AG09309 (cell line): ENCODE measurements at regions not wholly inside any gene's neighbourhood (a gene's known extent, or its start where the extent isn't known, plus 50 kb on each side); places are given as distances from the start of the nearest gene placed in this dataset.

ENCODE experiments used
- DNase-seq: peaks from one replicate; pipeline ENCODE4 v3.0.0-alpha.2; 2010; ENCODE audit warnings: low read depth
- H3K4me3 ChIP-seq: 2 replicates; pipeline ENCODE4 v1.5.1; 2011; ENCODE audit warnings: mild to moderate bottlenecking, low read depth, low read length, moderate library complexity; ENCODE audit not compliant: control insufficient read depth
- TF ChIP-seq, protein P1 (sequence below): IDR thresholded peaks from 2 replicates; pipeline ENCODE4 v1.5.1; 2011; ENCODE audit warnings: mild to moderate bottlenecking, low read depth, low read length, inconsistent platforms; ENCODE audit not compliant: insufficient read depth, control insufficient read depth; ENCODE audit errors: missing control alignments

DNA sequence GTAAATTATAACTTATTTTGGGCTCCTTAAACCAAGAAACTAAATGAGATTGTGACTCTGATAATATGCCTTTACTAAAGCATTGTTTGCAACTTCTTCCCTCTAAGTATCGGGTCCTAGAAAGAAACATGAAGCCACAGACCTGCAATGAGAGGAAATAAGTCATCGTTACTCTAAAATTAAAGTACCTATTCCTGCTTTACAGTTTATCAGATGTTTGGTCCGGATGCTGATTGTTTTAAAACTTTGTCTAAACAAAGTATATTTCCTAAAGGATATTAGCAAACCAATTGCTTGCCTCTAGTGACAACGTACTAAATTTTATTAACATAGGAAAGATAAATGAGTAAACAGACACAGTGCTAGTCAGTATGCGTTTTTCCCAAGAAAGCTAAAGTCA lies 216.8 kb downstream of the GJA1 start:
- no peak for DNase-seq
- H3K4me3 ChIP-seq, result no peak overlapping the region
- TF ChIP-seq, protein P1, sequence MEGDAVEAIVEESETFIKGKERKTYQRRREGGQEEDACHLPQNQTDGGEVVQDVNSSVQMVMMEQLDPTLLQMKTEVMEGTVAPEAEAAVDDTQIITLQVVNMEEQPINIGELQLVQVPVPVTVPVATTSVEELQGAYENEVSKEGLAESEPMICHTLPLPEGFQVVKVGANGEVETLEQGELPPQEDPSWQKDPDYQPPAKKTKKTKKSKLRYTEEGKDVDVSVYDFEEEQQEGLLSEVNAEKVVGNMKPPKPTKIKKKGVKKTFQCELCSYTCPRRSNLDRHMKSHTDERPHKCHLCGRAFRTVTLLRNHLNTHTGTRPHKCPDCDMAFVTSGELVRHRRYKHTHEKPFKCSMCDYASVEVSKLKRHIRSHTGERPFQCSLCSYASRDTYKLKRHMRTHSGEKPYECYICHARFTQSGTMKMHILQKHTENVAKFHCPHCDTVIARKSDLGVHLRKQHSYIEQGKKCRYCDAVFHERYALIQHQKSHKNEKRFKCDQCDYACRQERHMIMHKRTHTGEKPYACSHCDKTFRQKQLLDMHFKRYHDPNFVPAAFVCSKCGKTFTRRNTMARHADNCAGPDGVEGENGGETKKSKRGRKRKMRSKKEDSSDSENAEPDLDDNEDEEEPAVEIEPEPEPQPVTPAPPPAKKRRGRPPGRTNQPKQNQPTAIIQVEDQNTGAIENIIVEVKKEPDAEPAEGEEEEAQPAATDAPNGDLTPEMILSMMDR, result no peak

DNA sequence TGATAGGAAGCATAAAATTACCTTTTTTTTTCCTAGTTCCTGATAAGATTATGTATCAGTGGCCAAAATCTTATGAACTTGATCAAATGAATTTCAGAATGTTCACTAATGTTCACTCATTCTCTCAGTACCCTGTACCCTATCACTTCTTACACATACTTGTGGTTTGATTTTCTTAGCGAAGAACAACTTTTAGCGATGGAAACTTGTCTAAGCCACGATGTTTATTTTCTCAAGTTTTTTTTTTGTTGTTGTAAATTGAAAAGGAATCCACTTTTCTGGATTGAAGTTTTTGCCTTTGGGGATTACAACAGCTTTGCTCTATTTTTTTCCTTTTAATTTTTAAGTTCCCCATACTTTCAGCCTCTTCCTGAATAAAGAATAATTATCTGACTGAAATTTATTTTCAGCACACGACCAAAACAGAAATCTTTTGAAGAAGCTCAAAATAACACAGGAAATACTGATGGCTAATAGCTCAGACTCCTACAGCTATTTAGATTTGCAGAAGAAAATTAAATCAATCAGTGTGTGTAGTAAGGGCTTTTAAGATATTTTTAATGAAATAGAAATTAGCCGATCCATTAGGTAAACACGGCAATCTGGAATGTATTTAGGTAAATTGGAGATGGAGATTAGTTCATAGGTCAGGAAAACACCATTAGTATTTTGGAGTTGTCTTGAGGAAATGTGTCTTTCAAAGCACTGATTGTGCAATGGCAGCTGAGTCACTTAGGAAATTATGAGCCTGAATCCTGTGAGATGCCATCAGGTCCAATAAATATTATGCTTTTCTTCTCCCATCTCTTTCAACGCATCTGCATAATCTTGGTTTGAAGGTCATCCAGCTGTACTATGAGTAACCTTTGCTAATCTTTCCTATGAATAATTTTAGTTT lies 217.5 kb downstream of the GJA1 start:
- peak; percentile 60 for DNase-seq
- TF ChIP-seq, protein P1, result no peak
- no peak overlapping the region for H3K4me3 ChIP-seq

DNA sequence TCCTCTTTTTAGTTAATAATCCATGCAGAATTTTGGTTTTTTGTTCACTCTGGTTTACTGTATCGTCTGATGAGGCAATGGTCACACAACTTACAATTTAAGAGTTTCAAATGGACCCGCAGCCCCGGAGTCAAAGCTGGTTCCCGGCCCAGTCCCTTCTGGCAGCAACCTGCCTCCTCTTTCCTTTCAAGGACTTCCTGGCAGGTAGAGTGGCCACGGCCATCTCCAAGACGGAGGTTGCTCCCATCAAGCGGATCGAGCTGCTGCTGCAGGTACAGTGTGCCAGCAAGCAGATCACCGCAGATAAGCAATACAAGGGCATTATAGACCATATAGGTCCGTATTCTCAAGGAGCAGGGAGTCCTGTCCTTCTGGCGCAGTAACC lies 218.2 kb downstream of the GJA1 start:
- TF ChIP-seq, protein P1, result no peak
- no peak overlapping the region for H3K4me3 ChIP-seq
- no peak for DNase-seq

DNA sequence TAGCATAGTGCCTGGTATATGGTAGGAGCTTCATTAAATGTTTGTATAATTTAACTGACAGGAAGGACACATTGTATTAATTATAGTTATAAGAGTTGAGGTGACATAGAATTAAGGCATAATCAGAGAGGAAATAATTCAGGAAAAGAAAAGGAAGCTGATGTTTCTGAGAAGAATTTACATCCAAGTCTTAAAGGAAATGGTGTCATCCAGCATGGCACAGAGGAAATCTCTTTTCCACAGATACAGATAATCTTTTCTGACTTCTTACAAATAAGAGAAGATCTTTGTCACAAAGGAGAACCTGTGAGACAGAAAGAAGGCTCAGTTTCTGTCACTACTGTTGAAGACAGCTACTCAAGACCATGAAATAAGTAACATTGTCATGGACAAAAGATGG lies 222.5 kb downstream of the GJA1 start:
- no peak overlapping the region for H3K4me3 ChIP-seq
- DNase-seq, result no peak
- TF ChIP-seq, protein P1, result no peak

DNA sequence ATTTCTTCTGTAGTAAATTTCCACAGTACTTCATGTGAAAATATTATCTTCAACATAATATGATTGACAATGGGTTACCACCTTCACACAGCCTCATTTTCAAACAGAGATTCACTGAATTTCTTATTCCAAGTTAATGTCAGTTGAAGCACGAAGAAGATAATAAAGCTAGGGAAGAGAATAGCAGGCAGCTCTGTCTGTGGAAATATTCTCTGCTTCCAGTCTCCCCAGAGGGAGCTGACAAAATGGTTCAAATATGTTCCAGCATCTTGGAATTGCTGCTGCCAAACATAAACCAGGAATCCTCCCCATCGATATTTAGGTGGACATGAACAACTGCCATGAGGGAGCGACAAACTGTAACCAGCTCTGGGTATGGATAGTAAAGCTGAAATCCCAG lies 224.8 kb downstream of the GJA1 start:
- no peak for DNase-seq
- TF ChIP-seq, protein P1, result no peak
- H3K4me3 ChIP-seq, result no peak overlapping the region

DNA sequence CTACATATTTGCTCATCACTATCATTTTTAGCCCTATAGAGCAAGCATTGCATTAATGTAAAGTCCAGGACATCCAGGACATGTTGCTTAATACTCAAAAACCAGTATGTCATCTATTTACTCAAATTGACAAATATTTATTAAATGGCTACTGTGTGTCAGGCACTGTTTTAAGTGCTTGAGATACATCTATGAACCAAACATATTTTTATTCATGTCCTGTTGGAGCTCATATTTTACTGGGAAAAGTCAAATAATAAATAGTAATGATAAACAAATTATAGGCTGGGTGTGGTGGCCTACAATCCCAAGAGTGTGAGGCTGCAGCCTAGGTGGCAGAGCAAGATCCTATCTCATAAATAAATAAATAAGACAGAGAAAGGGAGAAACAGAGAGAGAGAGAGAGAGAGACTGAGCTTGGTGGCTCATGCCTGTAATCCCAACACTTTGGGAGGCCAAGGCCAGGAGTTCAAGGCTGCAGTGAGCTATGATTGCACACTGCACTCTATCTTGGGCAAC lies 227.9 kb downstream of the GJA1 start:
- no peak for DNase-seq
- H3K4me3 ChIP-seq, result no peak overlapping the region
- TF ChIP-seq, protein P1, result no peak

DNA sequence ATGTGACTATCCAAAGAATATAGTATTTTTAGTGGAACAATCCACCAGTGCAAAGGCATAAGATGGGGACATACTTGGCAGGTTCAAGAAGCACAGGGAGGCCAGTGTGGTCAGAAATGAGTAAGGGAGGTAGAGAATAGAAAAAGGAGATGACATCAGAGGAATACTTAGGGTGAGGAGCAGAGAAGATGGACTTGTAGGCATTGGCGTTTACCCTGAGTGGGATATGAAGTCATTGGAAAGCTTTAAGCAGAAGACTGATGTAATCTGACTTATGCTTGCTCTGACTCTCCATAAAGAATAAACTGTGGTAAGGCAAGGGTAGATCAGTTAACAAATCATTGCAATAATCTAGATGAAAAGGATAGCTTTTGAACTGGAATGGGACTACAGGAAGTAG lies 228.7 kb downstream of the GJA1 start:
- H3K4me3 ChIP-seq, result no peak overlapping the region
- TF ChIP-seq, protein P1, result no peak
- no peak for DNase-seq
